Peyer's patch (tissue), 4 donors: ENCODE measurements at regions not wholly inside any gene's neighbourhood (a gene's known extent, or its start where the extent isn't known, plus 50 kb on each side); places are given as distances from the start of the nearest gene placed in this dataset.

Experiments
- POLR2A ChIP-seq, 2 donors: fragments of 450-650 bp; IDR thresholded peaks; one replicate each; pipeline ENCODE4 v1.5.1; 2017; ENCODE audit warnings: antibody characterized with exemption in 2 of 2, mild to moderate bottlenecking in 2 of 2, moderate library complexity in 2 of 2
- TF ChIP-seq, protein P1 (sequence below), 6 experiments: fragments of 450-650 bp in 4 of 6; fragments of 200-600 bp in 2 of 6; sonication (generic) in 1 of 6; IDR thresholded peaks; one replicate each; pipeline ENCODE4 v1.5.1; 2017 to 2019; ENCODE audit warnings: antibody characterized with exemption in 6 of 6, mild to moderate bottlenecking in 3 of 6, moderate library complexity in 1 of 6

DNA sequence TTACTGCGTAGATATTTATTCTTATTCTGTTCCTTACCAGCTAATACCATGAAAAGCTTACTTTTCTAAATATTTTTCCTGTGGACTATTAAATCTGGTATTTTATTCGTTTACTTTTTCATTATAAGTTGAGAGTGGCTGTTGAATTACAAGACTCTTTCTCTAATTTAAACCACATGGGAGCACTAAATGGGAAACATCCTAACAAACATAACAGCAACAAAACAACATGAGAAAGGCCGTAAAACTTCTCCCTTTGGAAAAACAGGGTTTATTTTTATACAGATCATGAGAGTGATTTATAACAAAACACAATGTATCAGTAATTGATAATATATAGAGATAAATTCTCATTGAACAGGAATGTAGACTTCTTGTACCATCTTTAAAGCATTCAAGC is 1592.1 kb downstream of the EFNB2 start:
- TF ChIP-seq, protein P1, sequence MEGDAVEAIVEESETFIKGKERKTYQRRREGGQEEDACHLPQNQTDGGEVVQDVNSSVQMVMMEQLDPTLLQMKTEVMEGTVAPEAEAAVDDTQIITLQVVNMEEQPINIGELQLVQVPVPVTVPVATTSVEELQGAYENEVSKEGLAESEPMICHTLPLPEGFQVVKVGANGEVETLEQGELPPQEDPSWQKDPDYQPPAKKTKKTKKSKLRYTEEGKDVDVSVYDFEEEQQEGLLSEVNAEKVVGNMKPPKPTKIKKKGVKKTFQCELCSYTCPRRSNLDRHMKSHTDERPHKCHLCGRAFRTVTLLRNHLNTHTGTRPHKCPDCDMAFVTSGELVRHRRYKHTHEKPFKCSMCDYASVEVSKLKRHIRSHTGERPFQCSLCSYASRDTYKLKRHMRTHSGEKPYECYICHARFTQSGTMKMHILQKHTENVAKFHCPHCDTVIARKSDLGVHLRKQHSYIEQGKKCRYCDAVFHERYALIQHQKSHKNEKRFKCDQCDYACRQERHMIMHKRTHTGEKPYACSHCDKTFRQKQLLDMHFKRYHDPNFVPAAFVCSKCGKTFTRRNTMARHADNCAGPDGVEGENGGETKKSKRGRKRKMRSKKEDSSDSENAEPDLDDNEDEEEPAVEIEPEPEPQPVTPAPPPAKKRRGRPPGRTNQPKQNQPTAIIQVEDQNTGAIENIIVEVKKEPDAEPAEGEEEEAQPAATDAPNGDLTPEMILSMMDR (IDR thresholded peaks at IDR 0.05), result no peak
- no peak for TF ChIP-seq POLR2A (IDR thresholded peaks at IDR 0.05)
